SKM-1 (cell line): ENCODE measurements at regions not wholly inside any gene's neighbourhood (a gene's known extent, or its start where the extent isn't known, plus 50 kb on each side); places are given as distances from the start of the nearest gene placed in this dataset.
"Not testable (repeated sequence)": the region's sequence is repeated elsewhere in the genome, so short reads cannot be mapped to it uniquely, and the experiment has no call there.

Experiments
- DNase-seq: peaks from one replicate; lab custom pipeline; 2025; ENCODE audit not compliant: unreplicated experiment; lab: John Stamatoyannopoulos, UW

- DNase-seq: no peak
Measured at GRCh38 chr18:1784113-1784512, 787.2 kb downstream of the METTL4 start.

- not testable (repeated sequence) for DNase-seq
Measured at GRCh38 chr18:1785980-1786379, 785.3 kb downstream of the METTL4 start.

GRCh38 chr18:1796636-1797035, 774.7 kb downstream of the METTL4 start:
- no peak for DNase-seq

GRCh38 chr18:1797235-1797634, 774.1 kb downstream of the METTL4 start:
- no peak for DNase-seq

- no peak for DNase-seq
Measured at GRCh38 chr18:1805521-1805920, 765.8 kb downstream of the METTL4 start.

- DNase-seq: no peak
Measured at GRCh38 chr18:1806884-1807615, 764.3 kb downstream of the METTL4 start.

GRCh38 chr18:1811282-1811681, 760.0 kb downstream of the METTL4 start:
- DNase-seq: no peak

GRCh38 chr18:1825296-1825695, 746.0 kb downstream of the METTL4 start:
- no peak for DNase-seq

- DNase-seq: no peak
Measured at GRCh38 chr18:1840878-1841277, 730.4 kb downstream of the METTL4 start.

- DNase-seq: no peak
Measured at GRCh38 chr18:1846640-1847039, 724.7 kb downstream of the METTL4 start.

- no peak for DNase-seq
Measured at GRCh38 chr18:1848716-1849115, 722.6 kb downstream of the METTL4 start.

- no peak for DNase-seq
Measured at GRCh38 chr18:1849386-1849785, 721.9 kb downstream of the METTL4 start.

GRCh38 chr18:1857281-1857680, 714.0 kb downstream of the METTL4 start:
- not testable (repeated sequence) for DNase-seq

- DNase-seq: no peak
Measured at GRCh38 chr18:1861473-1861872, 709.8 kb downstream of the METTL4 start.

GRCh38 chr18:1865869-1866268, 705.4 kb downstream of the METTL4 start:
- DNase-seq: no peak

GRCh38 chr18:1872274-1872673, 699.0 kb downstream of the METTL4 start:
- DNase-seq: no peak

GRCh38 chr18:1875219-1875618, 696.1 kb downstream of the METTL4 start:
- DNase-seq: no peak

- no peak for DNase-seq
Measured at GRCh38 chr18:1884623-1885022, 686.7 kb downstream of the METTL4 start.

- DNase-seq: no peak
Measured at GRCh38 chr18:1891641-1892040, 679.7 kb downstream of the METTL4 start.

GRCh38 chr18:1892191-1892590, 679.1 kb downstream of the METTL4 start:
- DNase-seq: no peak

- no peak for DNase-seq
Measured at GRCh38 chr18:1895456-1896185, 675.7 kb downstream of the METTL4 start.

- DNase-seq: no peak
Measured at GRCh38 chr18:1906421-1906820, 664.9 kb downstream of the METTL4 start.
